HepG2 (cell line): ENCODE measurements at regions not wholly inside any gene's neighbourhood (a gene's known extent, or its start where the extent isn't known, plus 50 kb on each side); places are given as distances from the start of the nearest gene placed in this dataset.
"Not testable (repeated sequence)": the region's sequence is repeated elsewhere in the genome, so short reads cannot be mapped to it uniquely, and the experiment has no call there.

Experiments used
- ATAC-seq: fragments of 200-7000 bp; cut with Tn5 transposase; 3 replicates; pipeline ENCODE4 v1.9.1; 2020; ENCODE audit warnings: mild to moderate bottlenecking, moderate library complexity
- BruUV-seq: library from RNA; stranded (reverse); fragments of 400-500 nt; replicated peaks from 2 replicates; lab custom pipeline; 2021; lab: Mats Ljungman, UMichigan
- CTCF ChIA-PET: fragments of 300-600 bp; formaldehyde crosslinking; extraction: SDS; loops from one replicate; lab custom pipeline; 2021; ENCODE audit warnings: low total read pairs, inconsistent platforms, low intra/inter-chr PET ratio; lab: Yijun Ruan, JAX
- POLR2A ChIA-PET: fragments of 350-600 bp; sonication (Branson Sonifier 250); formaldehyde crosslinking; loops from one replicate; lab custom pipeline; 2020; ENCODE audit warnings: antibody characterized with exemption, inconsistent platforms; lab: Yijun Ruan, JAX
- DNase-seq: peaks from one replicate; pipeline ENCODE4 v3.0.0-alpha.2; 2015; ENCODE audit warnings: low spot score
- FAIRE-seq: peaks from 3 replicates; lab custom pipeline; 2011; peaks lifted over from hg19 to GRCh38; lab: Jason Lieb, UNC
- H2AFZ ChIP-seq: one replicate; pipeline ENCODE4 v1.6.1; 2011; ENCODE audit warnings: low read length, inconsistent platforms
- H3K27ac ChIP-seq: fragments of 300-600 bp; 3 replicates; pipeline ENCODE4 v1.8.0; 2011; ENCODE audit warnings: mixed run types, mild to moderate bottlenecking, mixed read lengths, low read length, inconsistent platforms; ENCODE audit not compliant: insufficient read depth; ENCODE audit errors: extremely low read length
- H3K27me3 ChIP-seq, 2 experiments: fragments of 200-600 bp in 1 of 2; 2 replicates in 1 of 2; 3 replicates in 1 of 2; pipeline versions ENCODE4 v1.6.0 to v1.8.0; 2011; ENCODE audit warnings: low read length in 2 of 2, mild to moderate bottlenecking in 2 of 2, moderate library complexity in 2 of 2, inconsistent platforms in 1 of 2; ENCODE audit not compliant: insufficient read depth in 2 of 2, control insufficient read depth in 1 of 2
- H3K36me3 ChIP-seq, 2 experiments: fragments of 200-600 bp in 1 of 2; replicated peaks in 1 of 2; 2 replicates in 1 of 2; 3 replicates in 1 of 2; pipeline versions ENCODE4 v1.5.1 to v1.8.0; 2011; ENCODE audit warnings: low read length in 2 of 2, inconsistent platforms in 1 of 2; ENCODE audit not compliant: insufficient read depth in 2 of 2, control insufficient read depth in 1 of 2
- H3K4me1 ChIP-seq: 2 replicates; pipeline ENCODE4 v1.5.1; 2012; ENCODE audit warnings: low read length, inconsistent platforms; ENCODE audit not compliant: insufficient read depth
- H3K4me2 ChIP-seq: 2 replicates; pipeline ENCODE4 v1.6.0; 2011; ENCODE audit warnings: low read depth, low read length, inconsistent platforms
- H3K4me3 ChIP-seq, 3 experiments: fragments of 200-600 bp in 1 of 3; sonication (generic), shearing (Covaris generic) in 1 of 3; replicated peaks in 1 of 3; 2 replicates each; pipeline ENCODE4 v1.5.1; 2011 to 2016; ENCODE audit warnings: low read length in 3 of 3, inconsistent platforms in 2 of 3, low read depth in 2 of 3, mild to moderate bottlenecking in 2 of 3, control low read depth in 1 of 3, mixed read lengths in 1 of 3; ENCODE audit not compliant: insufficient read depth in 1 of 3
- H3K79me2 ChIP-seq: one replicate; pipeline ENCODE4 v1.6.1; 2011; ENCODE audit warnings: low read length, inconsistent platforms; ENCODE audit not compliant: insufficient read depth
- H3K9ac ChIP-seq: 2 replicates; pipeline ENCODE4 v1.6.0; 2011; ENCODE audit warnings: mild to moderate bottlenecking, low read depth, low read length, inconsistent platforms; ENCODE audit not compliant: insufficient read depth
- H3K9me3 ChIP-seq: 2 replicates; pipeline ENCODE4 v1.5.1; 2012; ENCODE audit warnings: mild to moderate bottlenecking, low read length
- H4K20me1 ChIP-seq: 2 replicates; pipeline ENCODE4 v1.6.0; 2011; ENCODE audit warnings: inconsistent platforms, mild to moderate bottlenecking, low read length, moderate library complexity; ENCODE audit not compliant: insufficient read depth
- HMGA1 ChIP-seq: sonication (generic); formaldehyde crosslinking; conservative IDR thresholded peaks from 2 replicates; pipeline ENCODE4 v1.4.0; 2020; ENCODE audit warnings: missing genetic modification reagents
- WGBS: methylation state at CpG from one replicate; pipeline ENCODE4 v1.1.6; 2017; ENCODE audit warnings: low lambda C conversion rate; 5-methylcytosine and 5-hydroxymethylcytosine counted together
- in situ Hi-C: cut with HindIII; loops from 2 replicates; pipeline ENCODE4 v1.10.0; 2017; ENCODE audit warnings: low pct_unique_long_range_greater_than_20kb; ENCODE audit not compliant: extremely low pct_ligation_motif_present
- intact Hi-C: fragments of 100-400 bp; cut with micrococcal nuclease; formaldehyde crosslinking; loops from one replicate; pipeline ENCODE4 v1.10.0; 2022; ENCODE audit not compliant: unreplicated experiment
- TF ChIP-seq, protein P1 (sequence below): fragments of 450-650 bp; IDR thresholded peaks from 2 replicates; pipeline ENCODE4 v1.6.1; 2016

DNA sequence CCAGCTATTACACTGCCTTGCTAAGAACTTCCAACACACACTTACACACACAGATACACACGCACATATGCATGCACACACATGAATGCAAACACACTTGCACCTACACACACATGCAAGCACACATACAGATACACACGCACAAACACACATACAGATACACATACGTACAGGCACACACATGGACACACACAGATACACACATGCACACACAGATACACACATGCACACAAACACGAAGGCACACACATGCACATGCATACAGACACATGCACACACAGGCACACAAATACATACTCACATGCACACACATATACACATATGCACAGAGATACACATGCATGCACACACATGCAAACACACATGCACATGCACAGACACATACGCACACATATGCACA is 284.3 kb upstream of the FRG2C start:
- TF ChIP-seq, protein P1, sequence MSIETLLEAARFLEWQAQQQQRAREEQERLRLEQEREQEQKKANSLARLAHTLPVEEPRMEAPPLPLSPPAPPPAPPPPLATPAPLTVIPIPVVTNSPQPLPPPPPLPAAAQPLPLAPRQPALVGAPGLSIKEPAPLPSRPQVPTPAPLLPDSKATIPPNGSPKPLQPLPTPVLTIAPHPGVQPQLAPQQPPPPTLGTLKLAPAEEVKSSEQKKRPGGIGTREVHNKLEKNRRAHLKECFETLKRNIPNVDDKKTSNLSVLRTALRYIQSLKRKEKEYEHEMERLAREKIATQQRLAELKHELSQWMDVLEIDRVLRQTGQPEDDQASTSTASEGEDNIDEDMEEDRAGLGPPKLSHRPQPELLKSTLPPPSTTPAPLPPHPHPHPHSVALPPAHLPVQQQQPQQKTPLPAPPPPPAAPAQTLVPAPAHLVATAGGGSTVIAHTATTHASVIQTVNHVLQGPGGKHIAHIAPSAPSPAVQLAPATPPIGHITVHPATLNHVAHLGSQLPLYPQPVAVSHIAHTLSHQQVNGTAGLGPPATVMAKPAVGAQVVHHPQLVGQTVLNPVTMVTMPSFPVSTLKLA = peak; percentile 90
- POLR2A ChIA-PET = not testable (repeated sequence)

DNA sequence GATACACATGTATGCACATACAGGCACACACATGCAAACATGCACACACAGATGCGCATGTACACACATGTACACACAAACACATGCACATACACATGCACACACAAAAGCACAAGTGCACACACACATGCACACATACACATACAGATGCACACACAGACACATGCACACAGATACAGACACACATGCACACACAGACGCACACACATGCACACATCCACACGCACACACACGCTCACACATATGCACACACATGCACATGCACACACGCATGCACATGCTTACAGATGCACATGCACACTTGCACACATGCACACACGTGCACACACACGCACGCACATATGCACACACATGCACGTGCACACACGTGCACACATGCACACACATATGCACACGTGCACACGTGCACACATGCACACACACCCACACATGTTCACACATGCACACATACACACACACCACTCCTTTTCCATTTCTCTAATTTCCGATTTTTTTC is 283.8 kb upstream of the FRG2C start:
- ATAC-seq = no peak
- Histone ChIP-seq H3K4me3 (no peak overlapping the region), H3K36me3 (no peaks in the 10 kb centered on the region), H3K9ac (no peak overlapping the region), H4K20me1 (no peaks in the 10 kb centered on the region), H3K4me1 (no peaks in the 10 kb centered on the region), H3K4me2 (no peak overlapping the region), H2AFZ (no peak overlapping the region), H3K27me3 (no peaks in the 10 kb centered on the region), H3K9me3 (no peaks in the 10 kb centered on the region), H3K79me2 (no peaks in the 10 kb centered on the region), H3K27ac (no peak overlapping the region)
- FAIRE-seq = no peak
- intact Hi-C loops = no loop called here
- WGBS = 52% methylated on average over 12 of the region's 13 CpGs
- CTCF ChIA-PET = no interaction called here
- TF ChIP-seq, protein P1 = peak; percentile 93
- TF ChIP-seq HMGA1 (CRISPR knock-in tag) = no peak
- no peak for DNase-seq
- no TSS peak for BruUV-seq
- in situ Hi-C loops = no loop called here
- POLR2A ChIA-PET = no interaction called here

More for the DNA sequence above, 284.3 kb upstream of the FRG2C start:
- 44% methylated on average over 4 of the region's 5 CpGs for WGBS
- H3K27ac ChIP-seq, H3K79me2 ChIP-seq, H3K27me3 ChIP-seq, H4K20me1 ChIP-seq, H3K4me3 ChIP-seq, BruUV-seq, FAIRE-seq, DNase-seq, H3K36me3 ChIP-seq, H3K9ac ChIP-seq, H3K9me3 ChIP-seq, in situ Hi-C loops, ATAC-seq, intact Hi-C loops, H3K4me2 ChIP-seq, H3K4me1 ChIP-seq, H2AFZ ChIP-seq, CTCF ChIA-PET: not testable (repeated sequence)

DNA sequence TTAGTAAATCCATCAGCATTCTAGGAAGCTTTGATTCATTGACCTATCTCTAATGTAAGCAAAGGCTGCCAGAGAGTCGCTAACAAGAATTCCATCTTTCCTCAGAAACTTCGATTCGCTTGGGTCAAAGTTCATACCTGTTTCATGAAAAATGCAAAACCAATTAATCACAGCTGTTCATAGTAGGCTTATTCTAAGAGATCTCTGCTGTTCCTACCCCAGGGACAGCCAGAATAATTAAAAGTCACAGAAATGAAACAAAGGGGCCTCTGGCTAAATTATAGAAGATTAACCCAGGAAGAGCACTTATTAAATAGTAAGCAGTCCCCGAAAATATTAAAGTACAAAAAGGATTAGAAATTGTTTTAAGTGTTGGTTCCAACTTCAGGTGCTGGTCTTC is 280.1 kb upstream of the FRG2C start:
- intact Hi-C loops = not testable (repeated sequence)

More for the DNA sequence above, 280.1 kb upstream of the FRG2C start:
- CTCF ChIA-PET, H4K20me1 ChIP-seq, H2AFZ ChIP-seq, ATAC-seq, H3K9ac ChIP-seq, in situ Hi-C loops, H3K4me1 ChIP-seq, DNase-seq, H3K79me2 ChIP-seq, H3K27ac ChIP-seq, BruUV-seq, H3K36me3 ChIP-seq, H3K4me3 ChIP-seq, FAIRE-seq, H3K4me2 ChIP-seq, H3K27me3 ChIP-seq, H3K9me3 ChIP-seq, POLR2A ChIA-PET: not testable (repeated sequence)
- 7% methylated on average over 4 of the region's 4 CpGs for WGBS
